Erythroblast (primary cell): ENCODE measurements at regions not wholly inside any gene's neighbourhood (a gene's known extent, or its start where the extent isn't known, plus 50 kb on each side); places are given as distances from the start of the nearest gene placed in this dataset.

Experiments used
- GATA1 ChIP-seq: IDR thresholded peaks from 2 replicates; pipeline ENCODE4 v1.6.1; 2011; ENCODE audit warnings: low read depth, mild to moderate bottlenecking, control low read depth, low read length, moderate library complexity
- POLR2A ChIP-seq: IDR thresholded peaks from 2 replicates; pipeline ENCODE4 v1.6.1; 2011; ENCODE audit warnings: mild to moderate bottlenecking, low read length

DNA sequence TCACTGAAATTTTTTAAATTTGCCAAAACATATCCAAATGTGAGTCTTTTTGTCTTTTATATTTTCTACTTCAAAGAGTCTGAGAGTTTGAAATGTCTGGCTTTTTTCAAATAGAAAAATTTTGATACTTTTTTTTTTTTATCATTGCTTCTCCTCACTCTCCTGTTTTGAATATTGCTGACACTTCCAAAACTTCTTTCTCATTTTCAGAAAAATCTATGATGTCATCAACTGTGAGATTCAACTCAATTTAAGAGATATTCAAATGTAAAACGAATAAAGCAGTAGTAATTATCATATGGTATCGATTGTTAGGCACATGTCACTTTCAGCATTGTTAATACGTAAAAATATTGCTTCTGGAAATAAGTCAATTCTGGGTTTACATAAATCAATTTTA lies 505.8 kb upstream of the STEAP1 start:
- TF ChIP-seq POLR2A, result no peak
- TF ChIP-seq GATA1, result no peak
